ENCODE measurements at regions not wholly inside any gene's neighbourhood (a gene's known extent, or its start where the extent isn't known, plus 50 kb on each side); places are given as distances from the start of the nearest gene placed in this dataset.

DNA sequence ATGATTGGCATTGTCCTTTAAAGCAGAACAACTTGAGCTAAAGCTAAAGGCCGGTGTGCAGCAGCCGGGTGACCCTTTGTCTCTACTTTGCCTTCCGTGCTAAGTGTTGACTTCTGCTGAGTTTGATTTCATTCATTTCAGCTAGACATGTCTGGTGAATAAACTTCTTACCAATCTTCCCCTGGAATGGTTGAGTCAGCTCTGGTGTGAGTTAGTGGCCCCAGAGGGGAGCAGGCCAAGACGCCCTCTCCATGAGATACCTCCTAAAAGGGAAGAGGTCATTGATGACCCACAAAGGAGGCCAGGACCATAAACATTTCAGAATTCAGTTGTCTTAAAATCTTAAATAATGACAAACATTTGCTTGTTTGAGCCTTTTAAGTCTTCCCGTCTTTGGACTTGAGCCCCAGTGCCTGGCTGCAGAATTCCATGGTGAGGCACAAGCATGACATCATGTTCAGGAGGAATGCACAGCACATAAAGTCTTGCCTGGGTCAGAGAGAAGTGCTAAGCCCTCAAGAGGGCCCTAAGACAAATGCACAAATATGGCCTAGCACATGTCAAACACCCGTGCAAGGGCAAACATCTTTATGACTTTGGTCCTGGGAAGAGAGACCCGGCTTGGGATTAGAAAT lies 96.3 kb upstream of the NEDD9 start:
- H3K4me3 ChIP-seq (ENCODE audit: low read depth, low read length): no peak overlapping the region
- H3K27me3 ChIP-seq (ENCODE audit: control insufficient read depth, insufficient read depth, low read length): no peaks in the 10 kb centered on the region
- no peak for DNase-seq (ENCODE audit: low read depth)
- no peaks in the 10 kb centered on the region for H3K36me3 ChIP-seq (ENCODE audit: control insufficient read depth, insufficient read depth, low read length)
- TF ChIP-seq, protein P1, sequence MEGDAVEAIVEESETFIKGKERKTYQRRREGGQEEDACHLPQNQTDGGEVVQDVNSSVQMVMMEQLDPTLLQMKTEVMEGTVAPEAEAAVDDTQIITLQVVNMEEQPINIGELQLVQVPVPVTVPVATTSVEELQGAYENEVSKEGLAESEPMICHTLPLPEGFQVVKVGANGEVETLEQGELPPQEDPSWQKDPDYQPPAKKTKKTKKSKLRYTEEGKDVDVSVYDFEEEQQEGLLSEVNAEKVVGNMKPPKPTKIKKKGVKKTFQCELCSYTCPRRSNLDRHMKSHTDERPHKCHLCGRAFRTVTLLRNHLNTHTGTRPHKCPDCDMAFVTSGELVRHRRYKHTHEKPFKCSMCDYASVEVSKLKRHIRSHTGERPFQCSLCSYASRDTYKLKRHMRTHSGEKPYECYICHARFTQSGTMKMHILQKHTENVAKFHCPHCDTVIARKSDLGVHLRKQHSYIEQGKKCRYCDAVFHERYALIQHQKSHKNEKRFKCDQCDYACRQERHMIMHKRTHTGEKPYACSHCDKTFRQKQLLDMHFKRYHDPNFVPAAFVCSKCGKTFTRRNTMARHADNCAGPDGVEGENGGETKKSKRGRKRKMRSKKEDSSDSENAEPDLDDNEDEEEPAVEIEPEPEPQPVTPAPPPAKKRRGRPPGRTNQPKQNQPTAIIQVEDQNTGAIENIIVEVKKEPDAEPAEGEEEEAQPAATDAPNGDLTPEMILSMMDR (IDR thresholded peaks at IDR 0.05; ENCODE audit: insufficient read depth, low read length, poor library complexity, severe bottlenecking): no peak

DNA sequence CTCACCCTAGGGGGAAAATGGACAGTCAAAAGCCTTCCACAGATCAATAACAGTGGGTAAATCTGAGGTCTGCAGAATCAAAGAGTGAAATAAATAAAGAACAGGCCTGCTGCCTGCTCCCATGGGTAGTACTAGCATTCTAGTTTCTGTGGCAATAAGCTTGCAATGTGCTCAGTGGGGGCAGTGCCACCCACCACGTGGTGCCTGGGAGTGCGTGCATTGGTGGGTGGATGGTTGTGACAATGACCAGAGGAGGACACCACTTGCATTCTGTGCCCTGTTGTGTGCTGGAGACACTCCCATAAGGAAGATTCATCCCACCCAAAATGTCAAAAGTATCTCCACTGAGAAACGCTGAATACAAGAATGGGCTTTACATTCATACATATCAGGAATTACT lies 95.5 kb upstream of the NEDD9 start:
- DNase-seq (ENCODE audit: low read depth): no peak
- Histone ChIP-seq H3K4me3 (ENCODE audit: low read depth, low read length) (no peak overlapping the region), H3K36me3 (ENCODE audit: control insufficient read depth, insufficient read depth, low read length) (no peaks in the 10 kb centered on the region), H3K27me3 (ENCODE audit: control insufficient read depth, insufficient read depth, low read length) (no peaks in the 10 kb centered on the region)
- TF ChIP-seq, protein P1 (IDR thresholded peaks at IDR 0.05; ENCODE audit: insufficient read depth, low read length, poor library complexity, severe bottlenecking): no peak

DNA sequence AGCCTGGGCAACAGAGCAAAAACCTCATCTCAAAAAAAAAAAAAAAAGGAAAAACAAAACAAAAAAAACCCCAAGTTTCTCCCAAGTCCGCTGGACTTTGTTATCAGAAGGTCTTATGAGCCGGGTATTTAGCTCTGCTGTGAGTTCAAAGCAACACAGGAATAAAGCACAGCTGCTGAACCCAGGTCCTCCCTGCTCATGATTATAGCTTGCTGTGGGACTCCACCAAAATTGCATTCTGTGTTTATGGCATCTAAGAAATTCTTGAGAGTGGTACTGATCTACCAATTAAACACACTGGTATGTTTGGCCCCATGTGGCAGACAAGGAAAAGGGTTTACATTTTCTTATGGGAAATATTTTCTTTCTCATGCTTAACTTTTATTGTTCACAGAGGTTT lies 93.6 kb upstream of the NEDD9 start:
- Histone ChIP-seq H3K4me3 (ENCODE audit: low read depth, low read length) (no peak overlapping the region), H3K27me3 (ENCODE audit: control insufficient read depth, insufficient read depth, low read length) (no peaks in the 10 kb centered on the region), H3K36me3 (ENCODE audit: control insufficient read depth, insufficient read depth, low read length) (no peaks in the 10 kb centered on the region)
- no peak for DNase-seq (ENCODE audit: low read depth)
- TF ChIP-seq, protein P1 (IDR thresholded peaks at IDR 0.05; ENCODE audit: insufficient read depth, low read length, poor library complexity, severe bottlenecking): no peak

DNA sequence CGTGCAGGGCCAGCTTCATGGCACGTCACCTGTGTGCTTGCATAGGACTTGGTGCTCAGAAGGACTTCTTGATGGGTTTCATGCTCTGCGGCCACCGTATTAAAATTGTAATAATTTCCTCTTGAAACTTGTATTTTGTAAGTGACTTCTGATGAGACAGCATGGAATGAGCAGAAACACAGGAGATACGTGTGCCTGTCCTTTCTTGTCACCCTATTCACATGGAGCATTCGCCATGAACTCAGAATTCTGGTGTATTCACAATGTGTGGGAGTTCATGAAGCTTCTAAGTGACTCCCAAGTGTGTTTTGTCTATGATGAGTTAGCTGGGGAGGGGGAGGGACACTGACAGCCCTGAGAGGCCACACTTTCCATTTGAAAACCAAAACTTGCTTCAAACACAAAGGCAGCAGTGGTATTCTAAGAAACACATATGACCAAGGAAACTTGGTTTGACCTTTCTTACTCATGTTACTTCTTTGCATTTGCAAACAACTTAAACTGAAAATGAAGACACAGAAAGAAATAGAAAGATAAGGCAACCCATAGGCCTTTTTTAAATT lies 92.1 kb upstream of the NEDD9 start:
- no peak for DNase-seq (ENCODE audit: low read depth)
- H3K27me3 ChIP-seq (ENCODE audit: control insufficient read depth, insufficient read depth, low read length): no peaks in the 10 kb centered on the region
- TF ChIP-seq, protein P1 (IDR thresholded peaks at IDR 0.05; ENCODE audit: insufficient read depth, low read length, poor library complexity, severe bottlenecking): no peak
- no peaks in the 10 kb centered on the region for H3K36me3 ChIP-seq (ENCODE audit: control insufficient read depth, insufficient read depth, low read length)
- no peak overlapping the region for H3K4me3 ChIP-seq (ENCODE audit: low read depth, low read length)

DNA sequence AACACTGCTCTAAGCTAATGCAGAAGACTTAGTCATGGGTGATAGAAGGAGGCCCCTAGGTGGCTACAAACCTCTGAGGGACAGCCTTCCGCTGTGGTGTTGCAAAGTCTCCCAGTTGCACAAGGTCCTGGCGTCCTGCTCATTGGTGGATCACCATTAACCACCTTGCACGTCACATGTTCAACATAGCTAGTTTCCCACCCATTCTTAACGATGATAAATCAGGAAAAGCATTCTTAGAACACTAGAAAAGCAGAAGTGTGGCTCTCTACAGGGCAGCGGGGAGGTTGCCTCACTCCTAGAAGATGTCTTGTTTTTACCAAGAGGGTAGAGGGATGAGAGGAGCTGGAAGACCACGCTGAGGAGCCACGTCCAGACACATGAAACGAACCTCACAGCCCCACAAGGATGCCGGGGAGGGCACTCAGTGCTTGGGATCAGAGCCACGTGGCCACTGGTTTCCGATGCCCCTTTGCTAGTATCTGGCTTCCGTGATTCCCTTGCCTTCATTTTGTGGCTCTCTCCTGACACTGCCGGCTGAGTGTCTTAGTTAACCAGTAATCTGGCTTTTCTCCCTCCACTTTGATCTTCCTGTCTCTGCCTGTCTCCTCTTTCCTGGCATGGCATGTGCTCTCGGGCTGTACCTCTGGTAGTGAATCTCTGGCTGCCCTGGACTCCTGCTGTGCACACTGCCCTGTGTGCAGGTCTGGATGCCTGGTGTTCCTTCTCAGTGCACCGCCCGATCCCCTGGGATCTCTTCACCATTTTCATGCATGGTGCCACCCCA lies 91.4 kb upstream of the NEDD9 start:
- Histone ChIP-seq H3K36me3 (ENCODE audit: control insufficient read depth, insufficient read depth, low read length) (no peaks in the 10 kb centered on the region), H3K4me3 (ENCODE audit: low read depth, low read length) (no peak overlapping the region), H3K27me3 (ENCODE audit: control insufficient read depth, insufficient read depth, low read length) (no peaks in the 10 kb centered on the region)
- no peak for DNase-seq (ENCODE audit: low read depth)
- TF ChIP-seq, protein P1 (IDR thresholded peaks at IDR 0.05; ENCODE audit: insufficient read depth, low read length, poor library complexity, severe bottlenecking): no peak
